Small intestine (tissue), 7 donors: ENCODE measurements at regions not wholly inside any gene's neighbourhood (a gene's known extent, or its start where the extent isn't known, plus 50 kb on each side); places are given as distances from the start of the nearest gene placed in this dataset.

Experiments used
- DNase-seq, 2 donors: peaks; one replicate each; pipeline versions ENCODE4 v3.0.0 to v3.0.0-alpha.2; 2013
- FAIRE-seq: peaks from 2 replicates; lab custom pipeline; 2012; peaks lifted over from hg19 to GRCh38; lab: Jason Lieb, UNC
- H3K27ac ChIP-seq, 3 donors: one replicate each; pipeline ENCODE4 v1.5.1; 2013; ENCODE audit warnings: low read length in 2 of 3, mild to moderate bottlenecking in 2 of 3, control low read depth in 1 of 3, inconsistent platforms in 1 of 3, low read depth in 1 of 3, moderate library complexity in 1 of 3
- H3K27me3 ChIP-seq, 3 donors: one replicate each; pipeline ENCODE4 v1.6.1; 2013; ENCODE audit warnings: low read length in 3 of 3, inconsistent platforms in 1 of 3; ENCODE audit not compliant: control insufficient read depth in 3 of 3, insufficient read depth in 3 of 3
- H3K36me3 ChIP-seq, 3 donors: one replicate each; pipeline ENCODE4 v1.6.1; 2013; ENCODE audit warnings: low read length in 3 of 3, inconsistent platforms in 1 of 3, low read depth in 1 of 3, mild to moderate bottlenecking in 1 of 3, moderate library complexity in 1 of 3; ENCODE audit not compliant: control insufficient read depth in 3 of 3, insufficient read depth in 2 of 3
- H3K4me1 ChIP-seq, 3 donors: one replicate each; pipeline ENCODE4 v1.6.1; 2013; ENCODE audit warnings: low read length in 2 of 3, inconsistent platforms in 1 of 3, low read depth in 1 of 3, mild to moderate bottlenecking in 1 of 3, moderate library complexity in 1 of 3; ENCODE audit not compliant: control insufficient read depth in 3 of 3, insufficient read depth in 2 of 3
- H3K4me3 ChIP-seq, 3 donors: one replicate each; pipeline ENCODE4 v1.5.1; 2013; ENCODE audit warnings: low read length in 3 of 3, control low read depth in 1 of 3, inconsistent platforms in 1 of 3, low read depth in 1 of 3, mild to moderate bottlenecking in 1 of 3, moderate library complexity in 1 of 3
- H3K9me3 ChIP-seq, 2 donors: one replicate each; pipeline ENCODE4 v1.6.1; 2013; ENCODE audit warnings: low read depth in 1 of 2, low read length in 1 of 2; ENCODE audit not compliant: control insufficient read depth in 2 of 2, insufficient read depth in 1 of 2
- WGBS, 3 donors: extraction: QIAGEN DNeasy Blood & Tissue Kit; methylation state at CpG; one replicate each; pipeline ENCODE4 v1.1.7; 2013; 5-methylcytosine and 5-hydroxymethylcytosine counted together
- donor health status: healthy with polysubstance abuse.
- donor health status: control.
- donor health status: control.
- donor health status: Bipolar disorder and iron deficiency.
- donor health status: healthy.

DNA sequence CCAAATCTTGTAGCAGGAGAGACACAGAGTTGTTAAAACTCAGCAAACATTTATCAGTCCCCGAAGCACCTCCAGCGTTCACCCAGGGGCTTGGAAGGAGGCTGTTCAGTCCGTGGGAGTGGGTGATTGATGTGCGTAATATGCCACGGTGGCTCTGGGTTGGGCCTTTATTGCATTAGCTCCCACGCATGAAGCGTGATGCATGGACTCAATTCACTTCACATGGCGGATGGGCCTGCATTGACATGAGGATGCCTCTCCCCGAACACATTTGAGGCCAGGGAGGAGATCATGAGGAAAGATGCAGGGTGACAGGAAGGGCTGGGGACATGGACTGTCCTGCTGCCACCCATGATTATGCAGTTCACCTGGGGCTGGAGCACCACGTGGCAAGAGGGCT lies 126.5 kb downstream of the FAM43A start:
- no peak for DNase-seq
- H3K27me3 ChIP-seq = peaks cover 0 to 2% (median 0%) of the 10 kb centered on the region in 3 donors
- no peaks in the 10 kb centered on the region for H3K9me3 ChIP-seq
- H3K4me3 ChIP-seq = no peak overlapping the region
- 87 to 97% (median 93%) methylated on average over 10 of the region's 10 CpGs for WGBS, 3 donors
- H3K27ac ChIP-seq = no peak overlapping the region
- FAIRE-seq = no peak
- H3K4me1 ChIP-seq = no peaks in the 10 kb centered on the region
- H3K36me3 ChIP-seq = no peaks in the 10 kb centered on the region

- DNase-seq (no peak), FAIRE-seq (no peak)
- Histone ChIP-seq H3K4me1 (no peaks in the 10 kb centered on the region), H3K27ac (no peak overlapping the region), H3K27me3 (peaks cover 0 to 2% (median 0%) of the 10 kb centered on the region in 3 donors), H3K4me3 (no peak overlapping the region), H3K9me3 (no peaks in the 10 kb centered on the region), H3K36me3 (no peaks in the 10 kb centered on the region)
- 69 to 76% (median 75%) methylated on average over 5 of the region's 5 CpGs for WGBS, 3 donors
Observed at GRCh38 chr3:194814878-194815357, 129.2 kb downstream of the FAM43A start.

DNA sequence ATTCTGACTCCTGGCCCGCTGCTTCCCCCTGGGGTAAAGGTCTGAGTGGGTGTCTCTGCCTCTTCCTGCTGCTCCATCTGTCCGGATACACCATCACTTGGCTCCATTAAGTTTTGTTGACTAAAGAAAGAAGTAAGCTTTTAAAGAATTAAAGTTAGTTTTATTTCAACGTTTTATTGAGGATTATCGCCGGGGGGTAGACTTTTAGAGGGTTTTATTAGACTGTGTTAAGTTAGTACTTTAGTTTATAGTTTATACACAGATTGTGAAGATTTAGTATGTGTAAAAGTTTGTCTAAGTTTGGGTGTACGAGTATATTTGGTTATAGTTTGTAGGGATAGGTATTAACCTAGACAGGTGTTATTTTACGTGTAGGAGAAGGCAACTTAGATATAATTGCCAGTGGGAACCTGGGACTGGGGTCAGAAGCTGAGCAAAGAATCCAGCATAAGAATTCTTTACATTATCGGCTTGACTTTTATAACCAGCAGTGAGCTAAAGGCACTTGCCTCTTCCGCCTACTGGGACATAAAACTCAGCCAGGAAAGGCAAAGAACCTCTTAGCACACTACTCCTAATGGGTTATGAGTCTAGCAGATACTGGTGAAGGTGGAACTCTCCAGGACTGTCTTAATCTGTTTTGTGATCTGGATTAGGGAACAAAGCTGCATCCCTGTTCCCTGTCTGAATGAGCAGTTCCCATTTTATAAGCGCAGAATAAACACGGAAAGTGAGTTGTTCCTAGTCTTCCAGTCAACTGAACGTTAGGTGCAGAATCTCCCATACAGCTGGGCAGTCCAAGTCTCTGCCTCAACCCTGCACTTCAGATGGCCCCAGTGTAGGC lies 131.3 kb downstream of the FAM43A start:
- DNase-seq (no peak), FAIRE-seq (no peak)
- Histone ChIP-seq H3K36me3 (no peaks in the 10 kb centered on the region), H3K27me3 (peaks cover 0 to 2% (median 0%) of the 10 kb centered on the region in 3 donors), H3K27ac (no peak overlapping the region), H3K4me1 (no peaks in the 10 kb centered on the region), H3K9me3 (no peaks in the 10 kb centered on the region), H3K4me3 (no peak overlapping the region)
- WGBS, 3 donors = 87 to 90% (median 89%) methylated on average over 12 of the region's 12 CpGs

- WGBS, 3 donors = 56 to 79% (median 77%) methylated on average over 4 of the region's 4 CpGs
- Histone ChIP-seq H3K36me3 (no peaks in the 10 kb centered on the region), H3K4me1 (no peaks in the 10 kb centered on the region), H3K27ac (no peak overlapping the region), H3K27me3 (no peaks in the 10 kb centered on the region), H3K9me3 (no peaks in the 10 kb centered on the region), H3K4me3 (no peak overlapping the region)
- no peak for FAIRE-seq
- no peak for DNase-seq
Observed at GRCh38 chr3:194817592-194817930, 131.9 kb downstream of the FAM43A start.

DNA sequence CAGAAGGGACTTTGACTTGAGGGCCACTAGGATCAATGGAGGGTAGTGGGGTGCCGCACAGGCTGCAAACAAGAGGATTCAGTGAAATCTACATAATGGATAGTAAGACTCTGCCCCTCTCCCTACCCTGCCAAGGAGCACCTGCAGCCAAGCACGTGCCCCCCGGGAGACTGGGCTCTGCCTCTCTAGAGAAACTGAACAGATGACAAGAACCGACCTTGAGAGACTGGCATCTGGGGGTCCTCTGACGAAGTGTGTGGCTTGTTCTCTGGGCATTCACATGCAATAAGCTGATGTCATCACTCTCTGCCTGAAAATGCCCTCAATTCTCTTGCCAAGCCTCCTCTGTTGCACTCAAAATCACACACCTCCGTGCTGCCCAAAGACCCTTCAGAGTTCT lies 132.3 kb downstream of the FAM43A start:
- no peak overlapping the region for H3K4me3 ChIP-seq
- DNase-seq (no peak), FAIRE-seq (no peak)
- no peaks in the 10 kb centered on the region for H3K4me1 ChIP-seq
- H3K9me3 ChIP-seq = no peaks in the 10 kb centered on the region
- no peaks in the 10 kb centered on the region for H3K27me3 ChIP-seq
- H3K27ac ChIP-seq = no peak overlapping the region
- no peaks in the 10 kb centered on the region for H3K36me3 ChIP-seq
- 54 to 72% (median 66%) methylated on average over 6 of the region's 6 CpGs for WGBS, 3 donors

DNA sequence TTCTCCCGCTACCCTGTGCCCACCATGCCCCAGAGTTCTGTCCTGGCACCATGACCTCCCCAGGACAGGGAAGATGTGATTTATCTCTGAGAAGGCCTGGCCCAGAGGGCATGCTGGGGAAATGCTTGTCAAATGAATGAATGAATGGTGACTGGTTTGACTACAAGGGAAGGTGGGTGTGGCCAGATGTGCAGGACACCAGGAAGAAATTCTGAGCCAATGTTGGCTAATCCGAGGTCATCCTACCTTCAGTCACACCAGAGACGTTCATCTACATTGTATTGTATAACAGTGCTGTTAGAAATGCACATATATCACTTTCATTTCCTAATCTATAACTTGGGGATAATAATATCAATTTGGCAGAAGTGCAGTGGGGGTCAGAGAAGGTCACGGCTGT lies 138.4 kb downstream of the FAM43A start:
- Histone ChIP-seq H3K36me3 (no peaks in the 10 kb centered on the region), H3K9me3 (no peaks in the 10 kb centered on the region), H3K27me3 (peaks cover 0 to 4% (median 0%) of the 10 kb centered on the region in 3 donors), H3K27ac (no peak overlapping the region), H3K4me1 (no peaks in the 10 kb centered on the region), H3K4me3 (no peak overlapping the region)
- FAIRE-seq (no peak), DNase-seq (no peak)
- WGBS, 3 donors = 59 to 74% (median 62%) methylated on average over 4 of the region's 4 CpGs

DNA sequence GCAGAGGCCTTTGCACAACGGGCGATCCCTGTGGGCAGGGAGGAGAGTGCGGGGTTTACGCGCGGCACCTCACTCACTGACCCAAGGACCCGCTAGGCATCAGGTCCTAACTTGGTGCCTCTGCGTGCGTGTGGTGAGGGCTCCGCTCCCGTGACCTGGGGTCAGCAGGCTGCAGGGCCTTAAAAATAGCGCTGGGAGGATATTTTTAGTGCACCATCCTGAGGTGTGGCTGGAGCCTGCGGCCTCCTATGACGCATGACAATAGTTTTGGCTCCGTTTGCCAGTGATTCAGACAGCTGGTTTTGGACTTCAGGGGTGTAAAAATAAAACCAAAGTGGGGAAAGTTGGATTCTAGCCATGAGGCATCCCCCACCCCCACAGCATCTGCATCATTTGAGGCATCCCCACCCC lies 139.0 kb downstream of the FAM43A start:
- 80 to 91% (median 87%) methylated on average over 15 of the region's 15 CpGs for WGBS, 3 donors
- no peak overlapping the region for H3K4me3 ChIP-seq
- H3K36me3 ChIP-seq = no peaks in the 10 kb centered on the region
- FAIRE-seq (no peak), DNase-seq (no peak)
- peaks cover 0 to 4% (median 0%) of the 10 kb centered on the region in 3 donors for H3K27me3 ChIP-seq
- no peak overlapping the region for H3K27ac ChIP-seq
- no peaks in the 10 kb centered on the region for H3K4me1 ChIP-seq
- no peaks in the 10 kb centered on the region for H3K9me3 ChIP-seq

DNA sequence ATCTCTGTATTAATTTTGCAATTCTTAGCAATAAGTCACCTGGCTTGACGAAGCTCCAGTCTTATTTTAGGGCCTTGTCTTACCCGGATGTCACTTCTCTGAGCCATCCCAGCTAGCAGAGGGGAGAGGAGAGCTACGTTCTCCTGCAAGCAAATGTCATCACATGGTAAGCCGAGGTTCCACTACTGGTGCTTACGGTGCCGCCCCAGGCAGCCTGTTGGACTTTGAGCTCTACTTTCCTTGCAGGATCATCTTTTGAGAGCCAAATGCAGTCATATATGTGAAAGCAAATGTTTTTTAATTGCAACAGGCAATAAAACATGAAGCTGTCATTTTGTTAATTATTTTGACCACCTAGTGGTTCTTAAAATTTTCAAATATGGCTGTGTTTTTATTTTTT lies 140.9 kb downstream of the FAM43A start:
- DNase-seq (peak; percentile 59 to 75), FAIRE-seq (no peak)
- Histone ChIP-seq H3K4me1 (no peaks in the 10 kb centered on the region), H3K27me3 (peaks cover 0 to 4% (median 0%) of the 10 kb centered on the region in 3 donors), H3K4me3 (no peak overlapping the region), H3K36me3 (no peaks in the 10 kb centered on the region), H3K27ac (no peak overlapping the region), H3K9me3 (no peaks in the 10 kb centered on the region)
- WGBS, 3 donors = 22 to 70% (median 29%) methylated on average over 6 of the region's 6 CpGs
